HG03103 (cell line): ENCODE measurements at regions not wholly inside any gene's neighbourhood (a gene's known extent, or its start where the extent isn't known, plus 50 kb on each side); places are given as distances from the start of the nearest gene placed in this dataset.

ENCODE experiments used
- ATAC-seq: cut with Tn5 transposase; IDR thresholded peaks from one replicate; pipeline ENCODE4 v1.9.1; 2021; ENCODE audit warnings: low read depth; ENCODE audit not compliant: unreplicated experiment

GRCh38 chr12:125689576-125690410 lies 624.6 kb downstream of the AACS start:
- no peak for ATAC-seq

- ATAC-seq: no peak
These were observed 625.6 kb downstream of the AACS start for GRCh38 chr12:125690841-125691240.

GRCh38 chr12:125696054-125696453 lies 630.8 kb downstream of the AACS start:
- ATAC-seq: no peak

- no peak for ATAC-seq
These were observed 639.6 kb downstream of the AACS start for GRCh38 chr12:125704803-125705202.

GRCh38 chr12:125720961-125721360 lies 655.7 kb downstream of the AACS start:
- ATAC-seq: no peak

GRCh38 chr12:125734137-125734536 lies 668.9 kb downstream of the AACS start:
- ATAC-seq: no peak

GRCh38 chr12:125738211-125738610 lies 673.0 kb downstream of the AACS start:
- ATAC-seq: no peak

GRCh38 chr12:125742413-125742812 lies 677.2 kb downstream of the AACS start:
- no peak for ATAC-seq

- no peak for ATAC-seq
These were observed 679.0 kb downstream of the AACS start for GRCh38 chr12:125744201-125744600.

- no peak for ATAC-seq
These were observed 690.3 kb downstream of the AACS start for GRCh38 chr12:125755512-125755911.

GRCh38 chr12:125766091-125766490 lies 700.9 kb downstream of the AACS start:
- no peak for ATAC-seq

GRCh38 chr12:125772403-125772802 lies 707.2 kb downstream of the AACS start:
- no peak for ATAC-seq

GRCh38 chr12:125773033-125773640 lies 707.9 kb downstream of the AACS start:
- ATAC-seq: peak; percentile 83

GRCh38 chr12:125775507-125775906 lies 710.3 kb downstream of the AACS start:
- ATAC-seq: no peak

- no peak for ATAC-seq
These were observed 711.0 kb downstream of the AACS start for GRCh38 chr12:125776212-125776611.

GRCh38 chr12:125786143-125786542 lies 720.9 kb downstream of the AACS start:
- no peak for ATAC-seq

- no peak for ATAC-seq
These were observed 729.2 kb downstream of the AACS start for GRCh38 chr12:125794401-125794800.

GRCh38 chr12:125797421-125798175 lies 732.4 kb downstream of the AACS start:
- no peak for ATAC-seq

GRCh38 chr12:125804660-125805059 lies 739.4 kb downstream of the AACS start:
- ATAC-seq: no peak

GRCh38 chr12:125824276-125824675 lies 759.0 kb downstream of the AACS start:
- no peak for ATAC-seq

- ATAC-seq: no peak
These were observed 770.6 kb downstream of the AACS start for GRCh38 chr12:125835852-125836251.
